ENCODE measurements at regions not wholly inside any gene's neighbourhood (a gene's known extent, or its start where the extent isn't known, plus 50 kb on each side); places are given as distances from the start of the nearest gene placed in this dataset.

GRCh38 chr2:146489386-146489785 is 1355.4 kb upstream of the ACVR2A start:
- ChIA-PET POLR2A (no interaction called here), CTCF (no interaction called here)
- ATAC-seq = no peak

GRCh38 chr2:146481629-146482028 is 1363.2 kb upstream of the ACVR2A start:
- H3K4me1 ChIP-seq (ENCODE audit: control insufficient read depth, insufficient read depth, low read length) = no peaks in the 10 kb centered on the region
- intact Hi-C loops (cut with micrococcal nuclease; ENCODE audit: unreplicated experiment) = no loop called here
- TF ChIP-seq CTCF (IDR thresholded peaks at IDR 0.05) (no peak), POLR2AphosphoS5 (IDR thresholded peaks at IDR 0.05; ENCODE audit: low read depth, low read length) (no peak), SIN3A (IDR thresholded peaks at IDR 0.05; ENCODE audit: borderline replicate concordance, insufficient read depth, low read depth, low read length) (no peak), TCF7L2 (IDR thresholded peaks at IDR 0.05; ENCODE audit: low read depth, low read length) (no peak), REST (IDR thresholded peaks at IDR 0.05; ENCODE audit: insufficient read depth in 1 of 2, low read depth in 2 of 2, low read length in 1 of 2) (no peak)
- in situ Hi-C loops (cut with HindIII; ENCODE audit: low pct_unique_long_range_greater_than_20kb, low sequenced_read_pairs) = no loop called here
- ChIA-PET POLR2A (no interaction called here), CTCF (no interaction called here)
- ATAC-seq (no peak), DNase-seq (ENCODE audit: low read depth, low spot score) (no peak)
- H3K9me3 ChIP-seq (ENCODE audit: control insufficient read depth, insufficient read depth, low read depth, low read length) = no peaks in the 10 kb centered on the region
- H3K27ac ChIP-seq (ENCODE audit: low read length) = no peak overlapping the region
- no peak overlapping the region for H3K4me3 ChIP-seq (ENCODE audit: low read depth in 2 of 2, low read length in 2 of 2)
- no peaks in the 10 kb centered on the region for H3K36me3 ChIP-seq (ENCODE audit: control insufficient read depth, insufficient read depth, low read length)
- H3K27me3 ChIP-seq (ENCODE audit: control insufficient read depth, insufficient read depth, low read length) = no peaks in the 10 kb centered on the region
- BruUV-seq (replicated peaks) = no TSS peak

More at GRCh38 chr2:146489386-146489785, 1355.4 kb upstream of the ACVR2A start:
- BruUV-seq (replicated peaks) = no TSS peak
- H3K27me3 ChIP-seq (ENCODE audit: control insufficient read depth, insufficient read depth, low read length) = no peaks in the 10 kb centered on the region
- no peak for TF ChIP-seq TCF7L2 (IDR thresholded peaks at IDR 0.05; ENCODE audit: low read depth, low read length)
- no peak for TF ChIP-seq SIN3A (IDR thresholded peaks at IDR 0.05; ENCODE audit: borderline replicate concordance, insufficient read depth, low read depth, low read length)
- TF ChIP-seq REST (IDR thresholded peaks at IDR 0.05; ENCODE audit: insufficient read depth in 1 of 2, low read depth in 2 of 2, low read length in 1 of 2) = no peak
- TF ChIP-seq POLR2AphosphoS5 (IDR thresholded peaks at IDR 0.05; ENCODE audit: low read depth, low read length) = no peak
- TF ChIP-seq CTCF (IDR thresholded peaks at IDR 0.05) = no peak
- no peaks in the 10 kb centered on the region for H3K36me3 ChIP-seq (ENCODE audit: control insufficient read depth, insufficient read depth, low read length)
- H3K4me3 ChIP-seq (ENCODE audit: low read depth in 2 of 2, low read length in 2 of 2) = no peak overlapping the region
- no peaks in the 10 kb centered on the region for H3K9me3 ChIP-seq (ENCODE audit: control insufficient read depth, insufficient read depth, low read depth, low read length)
- no peak for DNase-seq (ENCODE audit: low read depth, low spot score)
- no peak overlapping the region for H3K27ac ChIP-seq (ENCODE audit: low read length)
- no peaks in the 10 kb centered on the region for H3K4me1 ChIP-seq (ENCODE audit: control insufficient read depth, insufficient read depth, low read length)
- in situ Hi-C loops (cut with HindIII; ENCODE audit: low pct_unique_long_range_greater_than_20kb, low sequenced_read_pairs) (no loop called here), intact Hi-C loops (cut with micrococcal nuclease; ENCODE audit: unreplicated experiment) (no loop called here)
